GM23248 (cell line): ENCODE measurements at regions not wholly inside any gene's neighbourhood (a gene's known extent, or its start where the extent isn't known, plus 50 kb on each side); places are given as distances from the start of the nearest gene placed in this dataset.

Source experiments
- EZH2 ChIP-seq: fragments of 200-600 bp; sonication (generic); IDR thresholded peaks from 2 replicates; pipeline ENCODE4 v1.6.1; 2018; ENCODE audit warnings: antibody characterized with exemption, mild to moderate bottlenecking; ENCODE audit not compliant: insufficient read depth, poor library complexity, severe bottlenecking
- EZH2phosphoT487 ChIP-seq: fragments of 200-600 bp; sonication (generic); IDR thresholded peaks from 2 replicates; pipeline ENCODE4 v1.6.1; 2018; ENCODE audit warnings: antibody characterized with exemption, moderate library complexity, mild to moderate bottlenecking, low read depth; ENCODE audit not compliant: insufficient read depth

- TF ChIP-seq EZH2phosphoT487 (no peak), EZH2 (no peak)
Observed at GRCh38 chr16:25512041-25512440, 179.7 kb upstream of the HS3ST4 start.
